HepG2 (cell line): ENCODE measurements at regions not wholly inside any gene's neighbourhood (a gene's known extent, or its start where the extent isn't known, plus 50 kb on each side); places are given as distances from the start of the nearest gene placed in this dataset.

ENCODE experiments used
- ATF2 ChIP-seq: sonication (generic); formaldehyde crosslinking; IDR thresholded peaks from 2 replicates; pipeline ENCODE4 v1.4.0; 2020; ENCODE audit warnings: missing genetic modification reagents
- CTCF ChIP-seq: sonication (generic); formaldehyde crosslinking; IDR thresholded peaks from 2 replicates; pipeline ENCODE4 v1.5.0; 2020; ENCODE audit warnings: mild to moderate bottlenecking, missing genetic modification reagents, moderate library complexity
- FOXK2 ChIP-seq: fragments of 450-650 bp; IDR thresholded peaks from 2 replicates; pipeline ENCODE4 v1.6.1; 2016
- GZF1 ChIP-seq: sonication (generic); formaldehyde crosslinking; IDR thresholded peaks from 2 replicates; pipeline ENCODE4 v1.5.1; 2020; ENCODE audit warnings: mild to moderate bottlenecking, missing genetic modification reagents
- HCFC1 ChIP-seq: fragments of 150-350 bp; IDR thresholded peaks from 2 replicates; pipeline ENCODE4 v1.6.1; 2014; ENCODE audit warnings: low read depth, low read length
- NR3C1 ChIP-seq: sonication (generic); formaldehyde crosslinking; IDR thresholded peaks from 2 replicates; pipeline ENCODE4 v1.4.0; 2020; ENCODE audit warnings: missing genetic modification reagents
- PHF20 ChIP-seq: sonication (generic); formaldehyde crosslinking; IDR thresholded peaks from 2 replicates; pipeline ENCODE4 v1.5.0; 2020; ENCODE audit warnings: mild to moderate bottlenecking, missing genetic modification reagents
- POLR2AphosphoS5 ChIP-seq: IDR thresholded peaks from 2 replicates; pipeline ENCODE4 v1.6.1; 2012; ENCODE audit warnings: low read depth, low read length
- ZFP36L1 ChIP-seq: sonication (generic); formaldehyde crosslinking; IDR thresholded peaks from 2 replicates; pipeline ENCODE4 v1.8.0; 2022; ENCODE audit warnings: mild to moderate bottlenecking, missing genetic modification reagents, moderate library complexity
- ZNF207 ChIP-seq: fragments of 450-650 bp; IDR thresholded peaks from 2 replicates; pipeline ENCODE4 v1.6.1; 2016; ENCODE audit warnings: antibody characterized with exemption, borderline replicate concordance
- ZNF501 ChIP-seq: sonication (generic); formaldehyde crosslinking; IDR thresholded peaks from 2 replicates; pipeline ENCODE4 v1.5.1; 2020; ENCODE audit warnings: mild to moderate bottlenecking, moderate library complexity, missing genetic modification reagents
- TF ChIP-seq, protein P1 (sequence below): sonication (generic); formaldehyde crosslinking; conservative IDR thresholded peaks from 2 replicates; pipeline ENCODE4 v1.8.1; 2023; ENCODE audit warnings: missing genetic modification reagents
- TF ChIP-seq, protein P2 (sequence below): sonication (generic); formaldehyde crosslinking; conservative IDR thresholded peaks from 2 replicates; pipeline ENCODE4 v1.4.0; 2020; ENCODE audit warnings: missing genetic modification reagents

DNA sequence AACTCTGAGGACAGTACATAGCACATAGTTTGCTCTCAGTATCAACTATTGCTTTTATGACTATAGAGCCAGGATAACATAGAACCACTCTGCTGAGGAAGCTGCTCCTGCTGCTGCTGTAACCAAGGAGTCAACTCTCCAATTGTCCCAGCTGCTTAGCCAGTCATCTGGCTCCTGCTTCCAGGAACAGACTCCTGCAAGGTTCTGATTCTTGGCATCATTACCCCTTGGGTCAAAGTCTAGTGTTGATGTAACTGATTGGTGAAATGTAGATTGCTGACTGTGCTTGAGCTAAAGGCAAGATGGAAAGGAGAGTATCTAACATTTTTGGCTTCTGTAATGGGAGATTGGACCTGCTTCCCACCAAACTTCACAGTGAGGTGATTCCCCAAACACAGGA is 261.9 kb upstream of the FSHR start:
- no peak for TF ChIP-seq POLR2AphosphoS5
- TF ChIP-seq ATF2 (CRISPR knock-in tag): no peak
- no peak for TF ChIP-seq NR3C1 (CRISPR knock-in tag)
- no peak for TF ChIP-seq FOXK2
- TF ChIP-seq, protein P1, sequence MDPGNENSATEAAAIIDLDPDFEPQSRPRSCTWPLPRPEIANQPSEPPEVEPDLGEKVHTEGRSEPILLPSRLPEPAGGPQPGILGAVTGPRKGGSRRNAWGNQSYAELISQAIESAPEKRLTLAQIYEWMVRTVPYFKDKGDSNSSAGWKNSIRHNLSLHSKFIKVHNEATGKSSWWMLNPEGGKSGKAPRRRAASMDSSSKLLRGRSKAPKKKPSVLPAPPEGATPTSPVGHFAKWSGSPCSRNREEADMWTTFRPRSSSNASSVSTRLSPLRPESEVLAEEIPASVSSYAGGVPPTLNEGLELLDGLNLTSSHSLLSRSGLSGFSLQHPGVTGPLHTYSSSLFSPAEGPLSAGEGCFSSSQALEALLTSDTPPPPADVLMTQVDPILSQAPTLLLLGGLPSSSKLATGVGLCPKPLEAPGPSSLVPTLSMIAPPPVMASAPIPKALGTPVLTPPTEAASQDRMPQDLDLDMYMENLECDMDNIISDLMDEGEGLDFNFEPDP (CRISPR knock-in tag): no peak
- no peak for TF ChIP-seq ZFP36L1 (CRISPR knock-in tag)
- TF ChIP-seq, protein P2, sequence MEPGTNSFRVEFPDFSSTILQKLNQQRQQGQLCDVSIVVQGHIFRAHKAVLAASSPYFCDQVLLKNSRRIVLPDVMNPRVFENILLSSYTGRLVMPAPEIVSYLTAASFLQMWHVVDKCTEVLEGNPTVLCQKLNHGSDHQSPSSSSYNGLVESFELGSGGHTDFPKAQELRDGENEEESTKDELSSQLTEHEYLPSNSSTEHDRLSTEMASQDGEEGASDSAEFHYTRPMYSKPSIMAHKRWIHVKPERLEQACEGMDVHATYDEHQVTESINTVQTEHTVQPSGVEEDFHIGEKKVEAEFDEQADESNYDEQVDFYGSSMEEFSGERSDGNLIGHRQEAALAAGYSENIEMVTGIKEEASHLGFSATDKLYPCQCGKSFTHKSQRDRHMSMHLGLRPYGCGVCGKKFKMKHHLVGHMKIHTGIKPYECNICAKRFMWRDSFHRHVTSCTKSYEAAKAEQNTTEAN (CRISPR knock-in tag): no peak
- TF ChIP-seq ZNF207: no peak
- no peak for TF ChIP-seq CTCF (CRISPR knock-in tag)
- TF ChIP-seq PHF20 (CRISPR knock-in tag): no peak
- TF ChIP-seq HCFC1: no peak
- no peak for TF ChIP-seq GZF1 (CRISPR knock-in tag)
- no peak for TF ChIP-seq ZNF501 (CRISPR knock-in tag)
